Activated CD8-positive, alpha-beta memory T cell treated with anti-CD3 and anti-CD28 coated beads for 36 hours (primary cell): ENCODE measurements at regions not wholly inside any gene's neighbourhood (a gene's known extent, or its start where the extent isn't known, plus 50 kb on each side); places are given as distances from the start of the nearest gene placed in this dataset.

Source experiments
- CTCF ChIA-PET: fragments of 350-600 bp; sonication (Branson Sonifier 250); formaldehyde crosslinking; loops from one replicate; lab custom pipeline; 2021; ENCODE audit warnings: antibody characterized with exemption; lab: Charles Lee
- POLR2A ChIA-PET: fragments of 350-600 bp; sonication (Branson Sonifier 250); formaldehyde crosslinking; loops from one replicate; lab custom pipeline; 2021; ENCODE audit warnings: antibody characterized with exemption; lab: Charles Lee

GRCh38 chr1:233512538-233512937 lies 101.4 kb upstream of the KCNK1 start:
- POLR2A ChIA-PET: no interaction called here
- CTCF ChIA-PET: no interaction called here

DNA sequence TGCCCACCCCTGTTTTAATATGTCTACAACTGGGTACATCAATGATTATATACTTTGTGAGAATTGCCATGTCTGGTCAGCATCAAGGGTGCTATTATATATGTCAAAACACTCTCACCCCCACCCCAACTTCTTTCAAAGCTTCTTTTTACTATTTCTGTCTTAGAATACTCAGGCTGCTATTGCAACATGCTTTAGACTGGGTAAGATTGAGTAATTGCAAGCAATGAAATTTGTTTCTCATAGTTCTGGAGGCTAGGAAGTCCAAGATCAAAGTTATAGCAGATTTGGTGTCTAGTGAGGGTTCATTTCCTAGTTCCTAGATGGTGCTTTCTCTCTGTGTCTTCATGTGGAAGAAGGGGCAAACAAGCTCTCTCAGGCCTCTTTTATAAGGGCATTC lies 100.5 kb upstream of the KCNK1 start:
- ChIA-PET POLR2A (no interaction called here), CTCF (no interaction called here)

DNA sequence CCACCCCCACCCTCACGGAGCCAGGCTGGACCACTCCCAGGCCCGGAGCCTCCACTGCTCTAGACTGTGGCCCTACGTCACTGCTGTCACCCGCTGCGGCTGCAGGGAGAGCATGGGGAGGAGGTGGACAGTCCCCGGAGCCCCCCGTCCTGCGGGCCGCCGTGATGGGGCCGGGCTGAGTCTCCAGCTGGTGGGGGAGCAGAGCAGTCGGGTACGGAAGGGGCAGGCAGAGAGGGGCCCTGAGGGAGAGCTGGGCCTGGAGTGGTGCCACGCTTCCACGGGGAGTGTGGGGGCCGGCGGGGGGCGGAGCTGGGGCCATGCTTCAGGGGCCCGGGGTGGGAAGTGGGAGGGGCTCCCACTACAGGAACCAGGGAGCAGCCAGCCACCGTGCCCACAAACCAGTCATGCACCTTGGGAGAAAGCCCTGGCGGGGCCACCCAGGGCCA lies 98.9 kb upstream of the KCNK1 start:
- POLR2A ChIA-PET: no interaction called here
- CTCF ChIA-PET: no interaction called here

DNA sequence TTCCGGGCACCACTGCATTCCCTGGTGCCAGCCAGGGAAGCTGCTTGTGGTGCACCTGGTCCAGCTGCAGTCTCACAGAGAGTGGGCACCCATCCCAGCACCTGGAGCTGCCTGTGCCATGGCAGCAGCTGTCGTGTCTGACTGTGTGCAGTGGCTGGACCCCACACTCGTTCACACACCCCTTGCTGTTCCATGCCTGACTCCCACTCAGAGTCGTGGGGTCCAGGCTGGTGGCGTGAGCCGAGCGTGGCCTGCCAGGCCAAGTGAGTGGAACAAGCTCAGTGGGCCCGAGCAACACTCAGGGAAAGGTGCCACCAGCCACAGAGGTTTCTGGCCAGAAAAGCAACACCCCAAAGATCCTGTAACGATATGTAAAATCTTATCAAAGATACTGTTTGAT lies 97.2 kb upstream of the KCNK1 start:
- ChIA-PET POLR2A (no interaction called here), CTCF (no interaction called here)

GRCh38 chr1:233518344-233518743 lies 95.6 kb upstream of the KCNK1 start:
- CTCF ChIA-PET: no interaction called here

DNA sequence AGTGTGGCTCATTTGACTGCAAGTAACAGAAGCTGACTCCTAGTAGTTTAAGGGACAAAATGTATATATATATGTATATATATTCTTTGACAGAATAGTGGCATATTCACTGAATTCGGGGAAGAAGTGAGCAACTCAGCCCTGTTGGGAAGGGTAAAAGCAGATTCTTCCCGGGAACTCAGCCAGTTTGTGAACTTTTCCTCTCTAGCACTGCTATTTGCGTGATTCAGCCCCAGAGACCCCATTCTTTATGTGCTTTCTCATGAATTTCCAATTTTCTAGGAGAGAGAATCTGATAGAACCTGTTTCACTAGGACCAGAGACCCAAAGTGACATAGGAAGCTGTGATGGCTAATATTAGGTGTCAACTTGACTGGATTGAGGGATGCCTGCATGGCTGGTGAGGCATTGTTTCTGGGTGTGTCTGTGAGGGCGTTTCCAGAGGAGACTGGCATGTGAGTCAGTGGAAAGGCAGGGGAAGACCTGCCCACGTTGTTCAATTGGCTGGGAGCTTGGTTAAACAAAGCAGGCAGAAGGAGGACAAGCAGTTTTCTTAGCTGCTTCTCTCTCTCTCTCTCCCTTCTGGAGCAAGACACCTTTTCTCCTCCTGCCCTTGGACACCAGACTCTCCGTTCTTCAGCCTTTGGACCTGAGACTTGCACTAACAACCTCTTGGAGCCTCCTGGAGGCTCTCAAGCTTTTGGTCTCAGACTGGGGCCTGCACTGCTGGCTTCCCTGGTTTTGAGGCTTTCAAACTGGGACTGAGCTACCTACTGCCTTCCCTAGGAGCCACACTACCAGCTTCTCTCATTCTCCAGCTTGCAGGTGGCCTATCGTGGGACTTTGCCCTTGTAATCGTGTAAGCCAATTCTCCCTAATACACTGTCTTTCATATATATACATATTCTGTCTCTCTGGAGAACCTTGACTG lies 93.4 kb upstream of the KCNK1 start:
- ChIA-PET POLR2A (no interaction called here), CTCF (no interaction called here)

More at GRCh38 chr1:233518344-233518743, 95.6 kb upstream of the KCNK1 start:
- POLR2A ChIA-PET: no interaction called here

GRCh38 chr1:233523047-233523446 lies 90.9 kb upstream of the KCNK1 start:
- ChIA-PET POLR2A (no interaction called here), CTCF (no interaction called here)

DNA sequence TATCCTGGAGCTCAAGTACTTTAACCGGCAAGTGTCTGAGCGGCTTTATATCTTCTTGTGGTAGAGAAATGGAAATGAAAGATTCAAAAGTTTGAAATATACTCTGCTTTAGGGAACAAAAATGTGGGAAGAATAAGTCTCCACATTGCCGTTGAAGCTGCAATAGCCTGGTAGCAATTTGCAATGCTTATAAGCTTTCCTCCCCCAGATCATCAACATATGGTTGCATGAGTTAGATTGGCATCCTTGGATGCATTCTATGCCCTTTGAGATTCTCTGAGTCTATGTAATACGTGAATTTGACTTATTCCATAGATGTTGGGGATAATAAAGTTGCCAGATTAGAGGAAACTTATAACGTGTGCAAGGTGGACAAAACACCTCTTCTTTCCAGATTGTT lies 86.1 kb upstream of the KCNK1 start:
- ChIA-PET POLR2A (no interaction called here), CTCF (no interaction called here)

GRCh38 chr1:233530665-233531386 lies 83.1 kb upstream of the KCNK1 start:
- CTCF ChIA-PET: no interaction called here

DNA sequence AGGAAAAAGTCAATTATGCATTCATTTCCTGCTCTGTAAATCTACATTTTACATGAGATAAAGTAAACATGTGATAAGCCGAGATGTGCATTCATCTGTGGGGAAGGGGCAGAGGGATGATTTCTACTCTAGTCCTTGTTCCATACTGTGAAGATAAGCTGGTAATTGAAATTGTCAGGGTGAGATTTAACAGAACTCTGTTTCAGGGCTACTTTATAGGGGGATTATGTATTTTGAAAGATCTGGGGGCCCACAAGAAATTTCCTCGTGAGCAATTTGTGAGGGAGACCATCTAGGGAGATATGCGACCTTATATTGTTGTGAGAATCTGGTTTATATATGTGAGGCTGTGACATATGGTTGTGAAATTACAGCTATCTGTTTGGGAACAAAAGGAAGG lies 73.1 kb upstream of the KCNK1 start:
- ChIA-PET CTCF (no interaction called here), POLR2A (no interaction called here)

More at GRCh38 chr1:233530665-233531386, 83.1 kb upstream of the KCNK1 start:
- POLR2A ChIA-PET: no interaction called here

DNA sequence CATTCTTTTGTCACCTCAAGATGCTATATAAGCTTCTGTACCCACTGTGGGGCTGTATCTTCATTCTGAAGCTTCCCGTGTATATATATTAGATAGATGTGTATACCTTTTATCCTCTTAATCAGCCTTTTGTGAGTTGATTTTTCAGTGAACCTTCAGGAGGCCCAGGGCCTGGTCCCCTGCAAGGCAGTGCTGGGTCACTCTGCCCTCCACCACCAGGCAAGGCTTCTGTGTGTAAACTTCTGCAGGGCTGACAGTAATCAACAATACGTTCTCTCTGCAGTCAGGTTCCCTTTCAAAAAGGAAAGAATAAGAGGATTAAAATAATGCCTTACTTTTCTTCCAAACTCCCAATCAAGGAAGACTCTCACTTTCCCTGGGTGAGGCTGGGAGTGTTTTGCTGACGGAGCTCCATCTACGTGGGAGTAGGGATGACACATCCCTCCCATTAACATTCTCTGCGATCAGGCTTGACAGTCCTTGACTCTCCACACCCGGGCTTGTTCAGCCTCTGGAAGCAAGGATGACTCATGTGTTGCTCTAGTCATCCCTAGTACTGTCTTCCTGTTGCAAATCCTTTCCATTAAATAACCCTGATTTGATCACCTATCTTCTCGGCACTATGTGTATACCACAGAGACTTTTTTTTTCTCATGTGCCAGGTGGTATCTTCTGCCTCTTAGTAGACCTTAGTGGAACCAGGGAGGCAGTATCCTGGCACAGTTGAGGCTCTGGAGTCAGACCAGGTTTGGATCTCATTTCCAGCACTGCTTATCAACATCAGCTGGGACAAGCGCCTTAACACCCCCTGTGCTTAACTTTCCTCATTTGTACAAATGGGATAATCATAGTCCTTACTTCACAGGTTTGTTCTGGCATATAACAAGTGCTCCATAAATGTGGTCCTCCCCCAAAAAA lies 70.3 kb upstream of the KCNK1 start:
- POLR2A ChIA-PET: no interaction called here
- CTCF ChIA-PET: no interaction called here

GRCh38 chr1:233544304-233544703 lies 69.6 kb upstream of the KCNK1 start:
- POLR2A ChIA-PET: no interaction called here
- CTCF ChIA-PET: no interaction called here

GRCh38 chr1:233547726-233548125 lies 66.2 kb upstream of the KCNK1 start:
- ChIA-PET CTCF (no interaction called here), POLR2A (no interaction called here)

DNA sequence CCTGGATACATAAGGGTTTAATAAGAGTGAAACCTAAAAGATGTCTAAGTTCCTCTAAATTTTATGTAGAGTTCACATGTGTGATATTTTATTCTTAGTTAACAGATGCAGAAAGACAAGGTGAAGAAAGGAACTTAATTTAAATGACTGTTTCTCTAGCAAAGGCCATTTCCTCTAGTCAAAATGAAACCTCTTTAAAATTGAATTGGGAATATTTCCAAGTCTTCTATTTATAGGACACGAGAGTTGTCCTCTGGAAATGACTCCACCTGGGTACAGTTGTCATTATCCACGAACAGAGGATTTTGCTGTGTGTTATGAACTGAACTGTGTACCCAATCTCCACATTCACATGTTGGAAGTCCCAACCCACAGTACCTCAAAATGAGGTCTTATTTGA lies 64.5 kb upstream of the KCNK1 start:
- POLR2A ChIA-PET: no interaction called here
- CTCF ChIA-PET: no interaction called here

DNA sequence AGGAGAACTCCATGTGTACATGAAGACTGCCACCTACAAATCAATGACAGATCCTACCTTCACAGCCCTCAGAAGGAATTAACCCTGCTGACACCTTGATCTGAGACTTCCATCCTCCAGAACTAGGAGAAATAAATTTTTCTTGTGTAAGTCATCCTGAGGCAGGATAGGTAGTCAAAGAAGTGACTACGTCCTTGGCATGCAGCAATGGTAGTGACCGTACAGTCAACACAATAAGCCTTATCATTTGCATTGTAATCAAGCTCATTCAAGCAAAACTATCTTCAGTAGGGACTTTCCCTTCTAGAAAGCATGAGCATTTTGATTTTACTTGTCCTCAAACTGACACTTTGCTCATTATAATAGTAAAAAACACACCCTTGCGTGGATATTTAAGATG lies 64.0 kb upstream of the KCNK1 start:
- CTCF ChIA-PET: no interaction called here
- POLR2A ChIA-PET: no interaction called here

- ChIA-PET CTCF (no interaction called here), POLR2A (no interaction called here)
Measured at GRCh38 chr1:233554037-233554436, 59.9 kb upstream of the KCNK1 start.

DNA sequence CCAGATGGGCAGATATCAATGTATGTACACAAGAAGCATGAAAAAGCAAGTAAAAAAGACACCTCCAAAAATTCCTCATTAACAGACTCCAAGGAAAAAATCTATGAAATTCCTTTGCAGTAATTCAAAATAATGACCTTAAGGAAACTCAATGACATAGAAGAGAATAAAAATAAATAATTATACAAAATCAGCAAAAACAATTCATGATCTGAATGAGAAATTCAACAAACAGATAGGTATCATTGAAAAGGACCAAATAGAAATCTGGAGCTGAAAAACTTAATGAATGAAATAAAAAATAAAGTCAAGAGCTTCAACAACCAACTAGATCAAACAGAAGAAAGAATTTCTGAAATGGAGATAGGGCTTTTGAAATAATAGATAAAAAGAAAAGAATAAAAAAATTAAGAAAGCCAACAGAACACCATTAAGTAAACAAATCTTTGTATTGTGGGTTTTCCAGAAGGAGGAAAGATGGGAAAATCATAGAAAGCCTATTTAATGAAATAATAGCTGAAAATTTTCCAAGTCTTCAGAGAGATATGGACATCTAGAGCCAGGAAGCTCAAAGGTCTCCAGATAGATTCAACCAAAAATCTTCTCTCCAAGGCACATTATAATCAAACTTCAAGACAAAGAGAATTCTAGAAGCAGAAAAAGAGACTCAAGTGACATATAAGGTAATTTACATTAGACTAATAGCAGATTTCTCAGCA lies 52.0 kb upstream of the KCNK1 start:
- ChIA-PET POLR2A (no interaction called here), CTCF (no interaction called here)
